ENCODE measurements at regions not wholly inside any gene's neighbourhood (a gene's known extent, or its start where the extent isn't known, plus 50 kb on each side); places are given as distances from the start of the nearest gene placed in this dataset.

DNA sequence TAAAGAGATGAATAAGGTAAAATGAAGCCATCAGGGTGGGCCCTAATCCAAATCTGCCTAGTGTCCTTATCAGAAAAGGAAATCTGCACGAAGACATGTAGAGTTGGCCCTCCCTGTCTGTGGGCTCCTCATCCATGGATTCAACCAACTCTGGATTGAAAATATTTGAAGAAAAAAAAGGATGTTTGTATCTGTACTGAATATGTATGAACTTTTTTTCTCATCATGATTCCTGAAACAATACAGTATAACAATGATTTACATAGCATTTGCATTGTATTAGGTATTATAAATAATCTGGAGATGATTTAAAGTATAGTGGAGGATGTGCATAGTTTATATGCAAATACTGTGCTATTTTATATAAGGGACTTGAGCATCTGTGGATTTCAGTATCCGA lies 59.0 kb upstream of the SMAD6 start:
- TF ChIP-seq POLR2A (IDR thresholded peaks at IDR 0.05) (no peak), CTCF (IDR thresholded peaks at IDR 0.05) (no peak)
- Histone ChIP-seq H3K4me1 (peaks cover 0 to 21% of the 10 kb centered on the region in 2 donors), H3K4me3 (replicated peaks in 1 of 3) (no peak overlapping the region), H3K9me3 (no peaks in the 10 kb centered on the region), H3K36me3 (no peaks in the 10 kb centered on the region), H3K27me3 (no peaks in the 10 kb centered on the region), H3K27ac (no peak overlapping the region)
- WGBS, 2 donors, result 39 to 61% methylated on average over 2 of the region's 2 CpGs
- DNase-seq, result no peak
- intact Hi-C loops (cut with DNase I), result no loop called here

- Histone ChIP-seq H3K36me3 (no peaks in the 10 kb centered on the region), H3K27me3 (no peaks in the 10 kb centered on the region), H3K27ac (peak overlapping the region in 2 of 3 donors; percentile 13 to 56), H3K4me1 (peaks cover 0 to 21% of the 10 kb centered on the region in 2 donors), H3K9me3 (no peaks in the 10 kb centered on the region), H3K4me3 (replicated peaks in 1 of 3) (no peak overlapping the region)
- TF ChIP-seq CTCF (IDR thresholded peaks at IDR 0.05) (no peak), POLR2A (IDR thresholded peaks at IDR 0.05) (no peak)
- WGBS, 2 donors, result 73 to 74% methylated on average over 13 of the region's 13 CpGs
- no peak for DNase-seq
- intact Hi-C loops (cut with DNase I), result no loop called here
Observed at GRCh38 chr15:66644000-66644787, 57.8 kb upstream of the SMAD6 start.

DNA sequence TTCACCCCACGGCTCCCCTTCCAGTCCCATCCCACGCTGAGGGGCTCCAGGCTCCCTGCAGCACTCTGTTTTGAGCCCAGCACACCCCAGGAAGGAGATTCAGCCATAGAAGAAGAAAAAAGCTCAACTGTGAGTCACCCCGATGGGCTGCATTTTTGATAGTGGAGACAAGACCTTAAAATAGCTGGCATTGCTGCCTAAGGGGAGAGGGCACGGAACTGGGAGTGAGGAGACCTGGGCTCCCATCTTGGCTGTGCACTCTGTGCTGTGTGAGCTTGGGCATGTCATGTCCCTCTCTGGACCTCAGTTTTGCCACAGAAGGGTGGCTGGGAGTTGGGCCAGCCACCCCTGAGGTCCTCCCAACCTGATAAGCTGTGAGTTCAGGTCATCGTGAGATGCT lies 57.2 kb upstream of the SMAD6 start:
- Histone ChIP-seq H3K9me3 (no peaks in the 10 kb centered on the region), H3K36me3 (no peaks in the 10 kb centered on the region), H3K4me3 (replicated peaks in 1 of 3) (no peak overlapping the region), H3K27ac (peak overlapping the region in 1 of 3 donors; percentile 56), H3K27me3 (no peaks in the 10 kb centered on the region), H3K4me1 (peaks cover 0 to 21% of the 10 kb centered on the region in 2 donors)
- intact Hi-C loops (cut with DNase I), result no loop called here
- no peak for DNase-seq
- no peak for TF ChIP-seq CTCF (IDR thresholded peaks at IDR 0.05)
- TF ChIP-seq POLR2A (IDR thresholded peaks at IDR 0.05), result no peak
- 50 to 55% methylated on average over 4 to 5 of the region's 5 CpGs for WGBS, 2 donors

DNA sequence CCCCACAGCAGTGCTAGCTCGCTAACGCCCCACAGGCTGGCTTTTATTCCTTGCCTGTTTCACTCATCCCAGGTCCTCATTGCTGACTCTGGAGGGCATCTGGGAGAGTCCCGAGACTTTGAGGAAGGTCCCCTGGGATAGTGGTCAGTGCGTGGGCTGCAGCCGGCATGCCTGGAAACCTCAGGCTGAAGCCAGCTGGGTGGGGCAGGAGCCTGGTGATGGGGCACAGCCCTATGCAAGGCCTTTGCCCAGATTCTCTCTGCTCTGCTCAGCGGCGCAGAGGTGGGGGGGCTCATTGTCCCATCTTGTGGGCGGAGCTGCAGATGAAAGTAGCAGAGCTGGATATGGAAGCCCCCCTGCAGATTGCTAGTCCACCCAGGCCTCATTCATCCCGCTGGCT lies 55.7 kb upstream of the SMAD6 start:
- no peak overlapping the region for H3K4me3 ChIP-seq (replicated peaks in 1 of 3)

More for the DNA sequence above, 55.7 kb upstream of the SMAD6 start:
- no peaks in the 10 kb centered on the region for H3K27me3 ChIP-seq
- intact Hi-C loops (cut with DNase I), result no loop called here
- no peak overlapping the region for H3K27ac ChIP-seq
- no peak for TF ChIP-seq POLR2A (IDR thresholded peaks at IDR 0.05)
- TF ChIP-seq CTCF (IDR thresholded peaks at IDR 0.05), result no peak
- WGBS, 2 donors, result 66 to 82% methylated on average over 6 to 7 of the region's 9 CpGs
- no peaks in the 10 kb centered on the region for H3K9me3 ChIP-seq
- DNase-seq, result no peak
- no peaks in the 10 kb centered on the region for H3K36me3 ChIP-seq
- H3K4me1 ChIP-seq, result peaks cover 0 to 24% of the 10 kb centered on the region in 2 donors
